ENCODE measurements at regions not wholly inside any gene's neighbourhood (a gene's known extent, or its start where the extent isn't known, plus 50 kb on each side); places are given as distances from the start of the nearest gene placed in this dataset.
"Not testable (repeated sequence)": the region's sequence is repeated elsewhere in the genome, so short reads cannot be mapped to it uniquely, and the experiment has no call there.

DNA sequence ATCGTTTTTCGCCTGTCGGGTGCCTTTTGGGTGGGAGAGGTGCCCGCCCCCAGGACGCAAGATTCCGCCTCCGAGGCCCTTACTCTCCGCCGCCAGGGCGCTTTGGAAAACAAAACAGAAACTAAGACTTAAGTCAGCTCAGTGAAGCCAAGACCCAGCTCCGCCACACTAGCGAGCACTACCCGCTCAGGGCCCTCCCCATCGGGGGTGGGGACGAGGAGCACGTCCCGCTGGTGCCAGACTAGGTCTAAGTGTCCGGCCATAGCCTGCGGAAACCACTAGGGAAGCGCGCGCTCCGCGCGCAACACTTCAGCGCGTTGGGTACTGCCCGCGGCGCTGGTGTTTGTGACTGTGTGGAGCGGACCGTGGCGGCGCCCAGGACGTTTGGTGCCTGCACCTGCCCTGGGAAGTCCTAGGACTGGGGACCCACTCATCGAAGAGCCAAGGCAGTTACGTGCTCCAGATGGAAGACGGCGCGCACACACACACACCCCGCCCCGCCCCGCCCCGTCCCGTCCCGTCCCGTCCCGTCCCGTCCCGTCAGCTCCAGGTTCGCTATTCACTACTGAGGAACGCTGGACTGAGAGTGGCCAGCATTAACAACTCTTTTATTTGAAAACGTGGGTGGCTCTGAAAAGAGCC, 57.6 kb upstream of the BOLA1 start:
- TF ChIP-seq POLR2A, POLR2AphosphoS5 (IDR thresholded peaks at IDR 0.05): not testable (repeated sequence)
